ENCODE measurements at regions not wholly inside any gene's neighbourhood (a gene's known extent, or its start where the extent isn't known, plus 50 kb on each side); places are given as distances from the start of the nearest gene placed in this dataset.

DNA sequence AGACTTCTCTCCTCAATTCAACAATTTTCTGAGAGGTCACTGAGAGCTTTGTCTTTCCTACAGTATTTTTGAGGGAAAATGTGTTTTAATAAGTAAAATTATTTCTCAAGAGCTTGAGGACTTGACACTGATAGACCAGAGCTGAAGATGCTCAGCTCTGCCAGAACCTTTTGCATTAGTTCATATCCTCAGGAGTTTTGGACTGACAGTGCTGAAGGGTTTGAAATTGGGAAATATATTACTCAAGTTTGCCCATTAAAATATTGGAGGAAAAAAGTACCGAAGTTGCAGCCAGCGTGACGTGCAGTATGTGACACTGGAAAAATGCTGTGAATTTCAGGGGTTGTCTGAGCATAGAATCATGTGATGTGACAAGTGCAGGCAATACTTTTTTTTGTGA lies 346.6 kb upstream of the DPYD start:
- TF ChIP-seq, protein P1, sequence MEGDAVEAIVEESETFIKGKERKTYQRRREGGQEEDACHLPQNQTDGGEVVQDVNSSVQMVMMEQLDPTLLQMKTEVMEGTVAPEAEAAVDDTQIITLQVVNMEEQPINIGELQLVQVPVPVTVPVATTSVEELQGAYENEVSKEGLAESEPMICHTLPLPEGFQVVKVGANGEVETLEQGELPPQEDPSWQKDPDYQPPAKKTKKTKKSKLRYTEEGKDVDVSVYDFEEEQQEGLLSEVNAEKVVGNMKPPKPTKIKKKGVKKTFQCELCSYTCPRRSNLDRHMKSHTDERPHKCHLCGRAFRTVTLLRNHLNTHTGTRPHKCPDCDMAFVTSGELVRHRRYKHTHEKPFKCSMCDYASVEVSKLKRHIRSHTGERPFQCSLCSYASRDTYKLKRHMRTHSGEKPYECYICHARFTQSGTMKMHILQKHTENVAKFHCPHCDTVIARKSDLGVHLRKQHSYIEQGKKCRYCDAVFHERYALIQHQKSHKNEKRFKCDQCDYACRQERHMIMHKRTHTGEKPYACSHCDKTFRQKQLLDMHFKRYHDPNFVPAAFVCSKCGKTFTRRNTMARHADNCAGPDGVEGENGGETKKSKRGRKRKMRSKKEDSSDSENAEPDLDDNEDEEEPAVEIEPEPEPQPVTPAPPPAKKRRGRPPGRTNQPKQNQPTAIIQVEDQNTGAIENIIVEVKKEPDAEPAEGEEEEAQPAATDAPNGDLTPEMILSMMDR (IDR thresholded peaks at IDR 0.05; ENCODE audit: control insufficient read depth, insufficient read depth, low read depth, low read length, missing control alignments) = no peak
- no peak overlapping the region for H3K4me3 ChIP-seq (ENCODE audit: control insufficient read depth, low read depth, low read length)
- no peak for DNase-seq (ENCODE audit: low read depth)

DNA sequence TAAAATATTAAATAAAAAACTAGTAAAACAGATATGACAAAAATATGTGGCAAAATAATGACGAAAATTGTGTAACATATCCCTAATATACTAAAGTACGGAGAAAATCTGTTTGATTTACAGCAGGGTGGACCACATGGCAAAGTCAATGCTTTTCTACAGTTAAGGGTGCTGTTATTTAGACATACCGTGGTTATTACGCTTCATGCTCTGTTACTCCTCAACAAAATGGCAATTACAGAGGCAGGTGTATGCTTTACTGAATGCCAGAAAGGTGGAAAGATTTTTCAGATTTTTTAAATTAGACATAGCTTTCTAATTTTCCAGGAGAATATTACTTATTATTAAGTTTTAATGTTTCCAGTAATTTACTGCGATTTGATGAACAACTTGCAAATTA lies 343.9 kb upstream of the DPYD start:
- DNase-seq (ENCODE audit: low read depth) = no peak
- TF ChIP-seq, protein P1 (IDR thresholded peaks at IDR 0.05; ENCODE audit: control insufficient read depth, insufficient read depth, low read depth, low read length, missing control alignments) = no peak

DNA sequence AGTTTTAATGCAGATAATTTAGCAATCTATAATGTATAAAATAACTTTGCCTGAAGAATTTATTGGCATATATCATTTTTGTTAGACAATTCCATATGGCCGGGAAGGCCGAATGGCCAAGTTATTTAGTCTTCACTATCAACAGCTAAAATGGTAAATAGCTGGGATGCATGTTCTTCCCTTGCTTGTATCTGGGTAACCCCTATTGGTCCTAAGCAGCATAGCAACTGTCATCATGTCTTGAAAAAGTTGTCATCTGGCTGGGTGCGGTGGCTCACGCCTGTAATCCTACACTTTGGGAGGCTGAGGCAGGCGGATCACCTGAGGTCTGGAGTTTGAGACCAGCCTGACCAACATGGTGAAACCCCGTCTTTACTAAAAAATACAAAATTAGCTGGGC lies 340.0 kb upstream of the DPYD start:
- TF ChIP-seq, protein P1 (IDR thresholded peaks at IDR 0.05; ENCODE audit: control insufficient read depth, insufficient read depth, low read depth, low read length, missing control alignments) = no peak
- no peak overlapping the region for H3K4me3 ChIP-seq (ENCODE audit: control insufficient read depth, low read depth, low read length)
- DNase-seq (ENCODE audit: low read depth) = no peak

More for the DNA sequence above, 343.9 kb upstream of the DPYD start:
- H3K4me3 ChIP-seq (ENCODE audit: control insufficient read depth, low read depth, low read length) = no peak overlapping the region

DNA sequence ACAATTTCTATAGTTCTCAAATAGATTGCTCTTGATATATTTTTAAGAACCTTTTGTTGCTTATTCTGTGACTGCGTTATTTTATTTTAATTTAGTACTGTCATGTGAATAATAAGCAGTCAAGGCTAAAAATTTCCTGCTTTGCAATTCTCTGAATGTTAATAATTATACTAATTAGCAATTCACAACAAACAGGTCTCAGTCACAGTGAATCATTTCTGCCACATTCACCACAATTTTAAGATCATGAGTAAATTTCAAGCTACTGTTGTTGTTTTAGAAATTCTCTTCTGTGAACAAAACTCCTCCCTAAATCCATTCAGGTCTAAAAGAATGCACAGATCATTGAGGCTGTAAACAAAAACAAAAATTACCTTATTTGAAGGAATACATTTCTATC lies 339.6 kb upstream of the DPYD start:
- DNase-seq (ENCODE audit: low read depth) = no peak
- TF ChIP-seq, protein P1 (IDR thresholded peaks at IDR 0.05; ENCODE audit: control insufficient read depth, insufficient read depth, low read depth, low read length, missing control alignments) = no peak
- H3K4me3 ChIP-seq (ENCODE audit: control insufficient read depth, low read depth, low read length) = no peak overlapping the region

DNA sequence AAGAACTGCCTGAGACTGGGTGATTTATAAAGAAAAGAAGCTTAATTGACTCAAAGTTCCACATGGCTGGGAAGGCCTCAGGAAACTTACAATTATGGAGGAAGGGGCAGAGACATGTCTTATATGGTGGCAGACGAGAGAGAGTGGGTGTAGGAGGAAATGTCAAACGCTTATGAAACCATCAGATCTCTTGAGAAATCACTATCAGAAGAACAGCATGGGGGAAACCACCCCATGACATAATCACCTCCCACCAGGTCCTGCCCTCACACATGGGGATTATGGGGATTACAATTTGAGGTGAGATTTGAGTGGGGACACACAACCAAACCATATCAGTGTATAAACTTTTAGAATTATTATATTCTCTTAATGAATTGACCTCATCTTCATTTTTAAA lies 335.9 kb upstream of the DPYD start:
- H3K4me3 ChIP-seq (ENCODE audit: control insufficient read depth, low read depth, low read length) = no peak overlapping the region
- DNase-seq (ENCODE audit: low read depth) = no peak
- TF ChIP-seq, protein P1 (IDR thresholded peaks at IDR 0.05; ENCODE audit: control insufficient read depth, insufficient read depth, low read depth, low read length, missing control alignments) = no peak

DNA sequence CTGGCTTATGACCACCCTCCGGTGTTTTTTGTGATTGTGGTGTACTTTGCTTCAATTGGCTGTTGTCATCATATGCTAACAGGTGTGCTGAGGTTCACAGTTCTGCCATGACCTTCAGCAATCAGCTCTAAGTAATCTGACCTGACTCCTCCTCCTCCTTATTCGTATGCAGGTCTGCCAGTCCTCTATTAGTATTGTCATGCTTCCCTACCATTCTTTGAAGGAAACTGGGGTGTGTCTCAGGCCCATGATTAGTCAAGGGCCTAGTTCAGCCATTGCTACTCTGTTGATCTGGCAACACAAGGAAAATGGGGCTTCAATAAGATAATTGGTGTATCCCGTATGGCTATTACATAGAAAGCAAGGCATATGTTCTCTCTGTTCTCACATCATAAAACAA lies 332.3 kb upstream of the DPYD start:
- no peak for DNase-seq (ENCODE audit: low read depth)
- H3K4me3 ChIP-seq (ENCODE audit: control insufficient read depth, low read depth, low read length) = no peak overlapping the region
- TF ChIP-seq, protein P1 (IDR thresholded peaks at IDR 0.05; ENCODE audit: control insufficient read depth, insufficient read depth, low read depth, low read length, missing control alignments) = no peak

DNA sequence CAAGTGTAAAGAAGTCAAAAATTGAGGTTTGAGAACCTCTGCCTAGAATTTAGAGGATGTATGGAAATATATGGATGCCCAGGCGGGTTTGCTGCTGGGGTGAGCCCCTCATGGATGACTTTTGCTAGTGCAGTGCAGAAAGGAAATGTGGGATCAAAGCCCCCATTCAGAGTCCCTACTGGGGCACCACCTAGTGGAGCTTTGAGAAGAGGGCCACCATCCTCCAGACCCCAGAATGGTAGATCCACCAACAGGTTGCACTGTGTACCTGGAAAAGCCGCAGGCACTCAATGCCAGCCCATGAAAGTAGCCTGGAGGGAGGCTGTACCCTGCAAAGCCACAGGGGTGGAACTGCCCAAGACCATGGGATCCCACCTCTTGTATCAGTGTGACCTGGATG lies 330.7 kb upstream of the DPYD start:
- TF ChIP-seq, protein P1 (IDR thresholded peaks at IDR 0.05; ENCODE audit: control insufficient read depth, insufficient read depth, low read depth, low read length, missing control alignments) = no peak
- no peak overlapping the region for H3K4me3 ChIP-seq (ENCODE audit: control insufficient read depth, low read depth, low read length)
- no peak for DNase-seq (ENCODE audit: low read depth)
